ENCODE measurements at regions not wholly inside any gene's neighbourhood (a gene's known extent, or its start where the extent isn't known, plus 50 kb on each side); places are given as distances from the start of the nearest gene placed in this dataset.

DNA sequence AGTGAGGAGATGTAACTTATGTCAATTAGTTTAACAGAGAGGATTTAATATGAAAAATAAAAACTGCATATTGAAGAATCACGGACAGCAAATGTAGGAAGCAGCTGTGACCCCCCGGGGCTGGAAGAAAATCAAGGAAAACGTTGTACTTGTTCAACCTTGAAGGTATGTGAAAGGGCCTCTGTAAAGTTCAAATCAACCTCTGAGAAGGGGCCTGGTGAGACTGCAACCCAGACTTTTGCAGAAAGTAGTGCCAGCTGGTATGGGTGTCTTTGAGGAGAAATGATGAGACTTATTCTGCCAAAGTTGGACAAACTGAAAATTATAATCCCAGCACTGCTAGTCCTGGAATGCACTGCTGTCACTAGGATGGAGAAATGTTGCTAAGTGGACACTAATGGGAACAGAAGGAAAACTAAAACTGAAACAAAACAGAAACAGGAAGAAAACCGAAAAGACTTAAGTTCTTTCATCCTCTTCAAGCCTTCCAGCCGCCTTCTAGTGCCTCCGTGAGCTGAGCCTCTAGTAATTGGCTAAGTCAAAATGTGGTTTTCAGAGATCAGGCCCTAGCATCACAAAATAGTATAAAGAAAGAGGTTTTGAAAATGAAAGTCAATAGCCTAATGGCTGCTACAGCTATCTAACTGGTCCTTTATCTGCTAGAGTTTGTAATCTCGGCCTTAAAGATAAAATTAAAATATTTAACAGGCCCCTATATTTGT lies 253.7 kb upstream of the SORCS1 start:
- Histone ChIP-seq H3K9me3 (ENCODE audit: control extremely low read depth in 1 of 3, control insufficient read depth in 2 of 3, insufficient read depth in 1 of 3, low read length in 2 of 3) (peaks cover 0 to 1% (median 0%) of the 10 kb centered on the region in 3 donors), H3K4me1 (ENCODE audit: control insufficient read depth in 2 of 2, insufficient read depth in 2 of 2, low read length in 2 of 2) (peaks cover 15 to 40% of the 10 kb centered on the region in 2 donors), H2AFZ (ENCODE audit: insufficient read depth, low read depth, low read length, poor library complexity, severe bottlenecking) (peak overlapping the region; percentile 14), H3K36me3 (replicated peaks in 1 of 2; ENCODE audit: control extremely low read depth in 1 of 2, control insufficient read depth in 1 of 2, extremely low read depth in 1 of 2, insufficient read depth in 2 of 2, low read length in 1 of 2) (no peaks in the 10 kb centered on the region), H3K27me3 (replicated peaks in 1 of 4; ENCODE audit: control extremely low read depth in 1 of 4, control insufficient read depth in 3 of 4, insufficient read depth in 4 of 4, low read length in 3 of 4) (no peaks in the 10 kb centered on the region), H4K20me1 (ENCODE audit: control insufficient read depth, insufficient read depth, low read length, poor library complexity, severe bottlenecking) (no peaks in the 10 kb centered on the region), H3K27ac (ENCODE audit: low read length in 2 of 2) (peak overlapping the region in 1 of 2 donors; percentile 40), H3K79me2 (ENCODE audit: control insufficient read depth, insufficient read depth, low read length) (no peaks in the 10 kb centered on the region), H3K4me3 (ENCODE audit: control extremely low read depth in 1 of 5, extremely low read depth in 1 of 5, insufficient read depth in 1 of 5, low read depth in 2 of 5, low read length in 4 of 5) (peak overlapping the region in 1 of 5 experiments; percentile 29), H3K4me2 (replicated peaks; ENCODE audit: low read depth, low read length, poor library complexity, severe bottlenecking) (peak overlapping the region; percentile 49), H3K9ac (ENCODE audit: low read length) (no peak overlapping the region)
- intact Hi-C loops (cut with micrococcal nuclease): loop anchor here (10.0 kb wide), 2 partner anchors 237 to 267 kb away; no protein-coding TSS in a partner anchor
- DNase-seq: peak; percentile 51
- Mint-ChIP-seq H3K9me3 (ENCODE audit: insufficient read depth) (no peaks in the 10 kb centered on the region), H3K4me3 (peak overlapping the region; percentile 75), H3K27ac (peak overlapping the region; percentile 76), H3K4me1 (peaks cover 15% of the 10 kb centered on the region), H3K27me3 (no peaks in the 10 kb centered on the region)
- 67% methylated on average over 3 of the region's 7 CpGs for WGBS (ENCODE audit: insufficient coverage)
- ATAC-seq (ENCODE audit: low read depth): no peak
- CTCF ChIA-PET: no interaction called here
- TF ChIP-seq EZH2 (IDR thresholded peaks at IDR 0.05; ENCODE audit: borderline replicate concordance, insufficient read depth, low read depth, low read length, poor library complexity, severe bottlenecking): no peak
- TF ChIP-seq, protein P1, sequence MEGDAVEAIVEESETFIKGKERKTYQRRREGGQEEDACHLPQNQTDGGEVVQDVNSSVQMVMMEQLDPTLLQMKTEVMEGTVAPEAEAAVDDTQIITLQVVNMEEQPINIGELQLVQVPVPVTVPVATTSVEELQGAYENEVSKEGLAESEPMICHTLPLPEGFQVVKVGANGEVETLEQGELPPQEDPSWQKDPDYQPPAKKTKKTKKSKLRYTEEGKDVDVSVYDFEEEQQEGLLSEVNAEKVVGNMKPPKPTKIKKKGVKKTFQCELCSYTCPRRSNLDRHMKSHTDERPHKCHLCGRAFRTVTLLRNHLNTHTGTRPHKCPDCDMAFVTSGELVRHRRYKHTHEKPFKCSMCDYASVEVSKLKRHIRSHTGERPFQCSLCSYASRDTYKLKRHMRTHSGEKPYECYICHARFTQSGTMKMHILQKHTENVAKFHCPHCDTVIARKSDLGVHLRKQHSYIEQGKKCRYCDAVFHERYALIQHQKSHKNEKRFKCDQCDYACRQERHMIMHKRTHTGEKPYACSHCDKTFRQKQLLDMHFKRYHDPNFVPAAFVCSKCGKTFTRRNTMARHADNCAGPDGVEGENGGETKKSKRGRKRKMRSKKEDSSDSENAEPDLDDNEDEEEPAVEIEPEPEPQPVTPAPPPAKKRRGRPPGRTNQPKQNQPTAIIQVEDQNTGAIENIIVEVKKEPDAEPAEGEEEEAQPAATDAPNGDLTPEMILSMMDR (IDR thresholded peaks at IDR 0.05): no peak
- POLR2A ChIA-PET: no interaction called here

DNA sequence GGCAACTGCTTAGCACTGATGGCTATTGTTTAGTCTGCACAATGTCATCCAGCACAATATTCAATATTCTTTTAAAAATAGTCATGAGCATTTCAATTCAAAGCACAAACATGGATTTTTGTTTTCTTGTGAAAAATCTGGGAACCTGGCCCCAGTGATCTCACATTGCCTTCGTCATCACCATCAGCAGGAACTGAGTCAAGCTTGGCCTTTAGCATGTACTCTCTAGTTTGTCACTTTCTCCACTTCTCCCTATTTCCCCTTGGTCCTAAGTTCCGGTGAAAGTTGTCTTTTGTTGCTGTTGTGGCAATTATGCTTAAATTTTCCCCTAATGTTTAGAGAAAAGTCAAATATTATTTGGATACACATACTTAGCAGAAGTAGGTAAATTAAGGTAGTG lies 252.9 kb upstream of the SORCS1 start:
- no peaks in the 10 kb centered on the region for H3K79me2 ChIP-seq (ENCODE audit: control insufficient read depth, insufficient read depth, low read length)
- WGBS (ENCODE audit: insufficient coverage): 91% methylated on average over 1 of the region's 2 CpGs
- no peak overlapping the region for H2AFZ ChIP-seq (ENCODE audit: insufficient read depth, low read depth, low read length, poor library complexity, severe bottlenecking)
- H3K4me3 Mint-ChIP-seq: no peak overlapping the region
- no peak overlapping the region for H3K9ac ChIP-seq (ENCODE audit: low read length)
- peak overlapping the region; percentile 49 for H3K4me2 ChIP-seq (replicated peaks; ENCODE audit: low read depth, low read length, poor library complexity, severe bottlenecking)
- H3K9me3 ChIP-seq (ENCODE audit: control extremely low read depth in 1 of 3, control insufficient read depth in 2 of 3, insufficient read depth in 1 of 3, low read length in 2 of 3): peaks cover 0 to 1% (median 0%) of the 10 kb centered on the region in 3 donors
- CTCF ChIA-PET: no interaction called here
- no peaks in the 10 kb centered on the region for H3K27me3 Mint-ChIP-seq
- peak overlapping the region; percentile 6 for H3K27ac Mint-ChIP-seq
- intact Hi-C loops (cut with micrococcal nuclease): loop anchor here (10.0 kb wide), 2 partner anchors 237 to 267 kb away; no protein-coding TSS in a partner anchor
- no peak overlapping the region for H3K4me3 ChIP-seq (ENCODE audit: control extremely low read depth in 1 of 5, extremely low read depth in 1 of 5, insufficient read depth in 1 of 5, low read depth in 2 of 5, low read length in 4 of 5)
- H4K20me1 ChIP-seq (ENCODE audit: control insufficient read depth, insufficient read depth, low read length, poor library complexity, severe bottlenecking): no peaks in the 10 kb centered on the region
- peaks cover 15 to 40% of the 10 kb centered on the region in 2 donors for H3K4me1 ChIP-seq (ENCODE audit: control insufficient read depth in 2 of 2, insufficient read depth in 2 of 2, low read length in 2 of 2)
- POLR2A ChIA-PET: no interaction called here
- H3K27ac ChIP-seq (ENCODE audit: low read length in 2 of 2): no peak overlapping the region
- DNase-seq (no peak), ATAC-seq (ENCODE audit: low read depth) (no peak)
- no peaks in the 10 kb centered on the region for H3K27me3 ChIP-seq (replicated peaks in 1 of 4; ENCODE audit: control extremely low read depth in 1 of 4, control insufficient read depth in 3 of 4, insufficient read depth in 4 of 4, low read length in 3 of 4)
- no peaks in the 10 kb centered on the region for H3K36me3 ChIP-seq (replicated peaks in 1 of 2; ENCODE audit: control extremely low read depth in 1 of 2, control insufficient read depth in 1 of 2, extremely low read depth in 1 of 2, insufficient read depth in 2 of 2, low read length in 1 of 2)
- no peak for TF ChIP-seq EZH2 (IDR thresholded peaks at IDR 0.05; ENCODE audit: borderline replicate concordance, insufficient read depth, low read depth, low read length, poor library complexity, severe bottlenecking)
- TF ChIP-seq, protein P1 (IDR thresholded peaks at IDR 0.05): no peak
- H3K4me1 Mint-ChIP-seq: peaks cover 15% of the 10 kb centered on the region
- H3K9me3 Mint-ChIP-seq (ENCODE audit: insufficient read depth): no peaks in the 10 kb centered on the region

Data from B cell (primary cell).